ENCODE measurements at regions not wholly inside any gene's neighbourhood (a gene's known extent, or its start where the extent isn't known, plus 50 kb on each side); places are given as distances from the start of the nearest gene placed in this dataset.

DNA sequence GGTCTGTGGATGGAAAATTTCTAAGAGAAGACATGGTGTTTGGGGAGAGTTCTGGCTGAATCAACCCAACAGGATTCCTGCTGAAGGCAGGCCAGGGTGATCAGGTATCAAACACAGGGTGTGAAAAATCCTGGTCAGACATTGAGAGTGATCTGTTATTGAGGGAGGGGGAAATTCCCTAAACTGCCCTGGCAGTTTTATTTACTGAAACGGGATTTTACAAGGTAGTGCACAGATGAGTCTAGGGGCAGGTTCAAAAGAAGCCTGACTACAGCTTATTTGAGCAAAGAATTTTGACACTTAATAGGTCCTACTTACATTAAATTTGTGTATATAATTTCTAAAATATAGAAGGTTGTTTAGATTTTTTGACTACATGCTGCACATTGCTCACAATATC, 569.4 kb upstream of the RGS18 start:
- intact Hi-C loops (cut with DNase I), result no loop called here
- Histone ChIP-seq H3K27ac (no peak overlapping the region), H3K9me3 (no peaks in the 10 kb centered on the region), H3K27me3 (no peaks in the 10 kb centered on the region), H3K4me3 (no peak overlapping the region), H3K4me1 (peaks cover 0 to 5% (median 0%) of the 10 kb centered on the region in 4 donors), H3K36me3 (no peaks in the 10 kb centered on the region)
- no peak for TF ChIP-seq POLR2A (IDR thresholded peaks at IDR 0.05)
- no peak for TF ChIP-seq POLR2AphosphoS5 (IDR thresholded peaks at IDR 0.05)
- no peak for TF ChIP-seq EP300 (IDR thresholded peaks at IDR 0.05)
- TF ChIP-seq, protein P1, sequence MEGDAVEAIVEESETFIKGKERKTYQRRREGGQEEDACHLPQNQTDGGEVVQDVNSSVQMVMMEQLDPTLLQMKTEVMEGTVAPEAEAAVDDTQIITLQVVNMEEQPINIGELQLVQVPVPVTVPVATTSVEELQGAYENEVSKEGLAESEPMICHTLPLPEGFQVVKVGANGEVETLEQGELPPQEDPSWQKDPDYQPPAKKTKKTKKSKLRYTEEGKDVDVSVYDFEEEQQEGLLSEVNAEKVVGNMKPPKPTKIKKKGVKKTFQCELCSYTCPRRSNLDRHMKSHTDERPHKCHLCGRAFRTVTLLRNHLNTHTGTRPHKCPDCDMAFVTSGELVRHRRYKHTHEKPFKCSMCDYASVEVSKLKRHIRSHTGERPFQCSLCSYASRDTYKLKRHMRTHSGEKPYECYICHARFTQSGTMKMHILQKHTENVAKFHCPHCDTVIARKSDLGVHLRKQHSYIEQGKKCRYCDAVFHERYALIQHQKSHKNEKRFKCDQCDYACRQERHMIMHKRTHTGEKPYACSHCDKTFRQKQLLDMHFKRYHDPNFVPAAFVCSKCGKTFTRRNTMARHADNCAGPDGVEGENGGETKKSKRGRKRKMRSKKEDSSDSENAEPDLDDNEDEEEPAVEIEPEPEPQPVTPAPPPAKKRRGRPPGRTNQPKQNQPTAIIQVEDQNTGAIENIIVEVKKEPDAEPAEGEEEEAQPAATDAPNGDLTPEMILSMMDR (IDR thresholded peaks at IDR 0.05), result no peak
- DNase-seq, result no peak
- 28 to 63% methylated on average over 1 of the region's 1 CpG for WGBS, 2 donors

DNA sequence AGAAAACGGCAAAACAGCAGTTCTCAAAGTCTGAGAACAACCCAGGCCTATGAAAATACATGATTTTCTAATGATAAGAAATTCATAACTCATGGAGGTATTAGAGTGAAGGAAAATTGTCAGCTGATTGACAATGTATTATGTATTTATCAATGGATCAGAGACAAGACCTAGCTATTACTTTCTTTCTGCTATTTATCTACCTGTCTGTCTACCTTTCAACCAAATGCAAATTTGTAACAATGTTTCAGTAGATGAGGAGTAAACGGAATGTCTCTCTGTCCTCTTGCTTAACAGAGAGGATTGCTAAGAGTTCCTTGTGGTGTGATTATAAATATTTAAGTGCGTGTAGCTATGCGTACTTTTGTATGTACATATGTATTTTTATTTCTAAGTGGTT, 568.7 kb upstream of the RGS18 start:
- no peak for DNase-seq
- Histone ChIP-seq H3K4me1 (peaks cover 0 to 5% (median 0%) of the 10 kb centered on the region in 4 donors), H3K4me3 (no peak overlapping the region), H3K36me3 (no peaks in the 10 kb centered on the region), H3K27me3 (no peaks in the 10 kb centered on the region), H3K9me3 (no peaks in the 10 kb centered on the region), H3K27ac (no peak overlapping the region)
- TF ChIP-seq, protein P1 (IDR thresholded peaks at IDR 0.05), result no peak
- TF ChIP-seq EP300 (IDR thresholded peaks at IDR 0.05) (no peak), POLR2AphosphoS5 (IDR thresholded peaks at IDR 0.05) (no peak), POLR2A (IDR thresholded peaks at IDR 0.05) (no peak)
- WGBS, 2 donors, result 86 to 90% methylated on average over 4 of the region's 4 CpGs
- intact Hi-C loops (cut with DNase I), result no loop called here

DNA sequence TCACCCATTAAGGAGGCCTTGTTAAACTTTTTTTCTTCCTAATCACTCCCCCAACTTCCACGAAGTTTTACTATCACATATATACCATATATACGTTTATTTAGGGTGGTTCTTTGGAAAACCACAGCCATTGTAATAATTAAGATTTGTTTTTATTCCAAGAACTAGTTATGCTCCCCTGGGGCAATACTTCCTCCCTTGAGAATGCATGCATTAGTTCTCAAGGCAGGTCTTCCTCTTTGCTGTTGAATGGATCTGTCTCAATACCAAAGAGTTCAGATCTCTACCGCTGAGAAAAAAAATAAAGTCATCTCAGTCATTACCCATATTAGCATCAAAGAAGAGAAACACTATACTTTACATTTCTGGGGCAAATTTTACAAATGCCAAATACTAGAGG, 567.7 kb upstream of the RGS18 start:
- no peaks in the 10 kb centered on the region for H3K9me3 ChIP-seq
- TF ChIP-seq, protein P1 (IDR thresholded peaks at IDR 0.05), result no peak
- TF ChIP-seq POLR2A (IDR thresholded peaks at IDR 0.05) (no peak), EP300 (IDR thresholded peaks at IDR 0.05) (no peak), POLR2AphosphoS5 (IDR thresholded peaks at IDR 0.05) (no peak)
- intact Hi-C loops (cut with DNase I), result no loop called here
- H3K4me1 ChIP-seq, result peaks cover 0 to 5% (median 0%) of the 10 kb centered on the region in 4 donors
- no peak overlapping the region for H3K27ac ChIP-seq
- H3K36me3 ChIP-seq, result no peaks in the 10 kb centered on the region
- no peak overlapping the region for H3K4me3 ChIP-seq
- DNase-seq, result no peak
- WGBS, 2 donors, result 49 to 66% methylated on average over 3 of the region's 3 CpGs
- H3K27me3 ChIP-seq, result no peaks in the 10 kb centered on the region

DNA sequence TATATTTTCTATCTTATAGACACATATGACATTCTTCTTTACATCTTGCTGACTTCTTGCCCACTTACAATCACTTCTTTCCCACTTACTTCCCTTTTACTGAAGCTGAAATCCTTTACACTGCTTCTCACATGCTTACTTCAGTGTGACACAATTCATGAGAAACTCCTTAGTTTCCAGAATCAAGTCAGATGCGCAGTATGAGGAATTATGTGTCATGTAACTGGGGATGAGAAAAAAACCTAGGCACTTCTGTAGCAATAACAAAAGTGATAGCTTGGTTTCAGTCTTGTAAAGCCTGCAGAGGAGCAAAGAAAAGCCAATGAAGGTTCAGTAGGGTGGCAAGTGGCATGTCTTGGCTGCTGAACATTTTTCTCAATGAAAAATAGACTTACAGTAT, 566.2 kb upstream of the RGS18 start:
- no peak overlapping the region for H3K4me3 ChIP-seq
- 90 to 95% methylated on average over 1 of the region's 1 CpG for WGBS, 2 donors
- no peaks in the 10 kb centered on the region for H3K36me3 ChIP-seq
- no peak overlapping the region for H3K27ac ChIP-seq
- H3K4me1 ChIP-seq, result peaks cover 0 to 5% (median 0%) of the 10 kb centered on the region in 4 donors
- no peak for TF ChIP-seq POLR2A (IDR thresholded peaks at IDR 0.05)
- TF ChIP-seq POLR2AphosphoS5 (IDR thresholded peaks at IDR 0.05), result no peak
- no peak for TF ChIP-seq EP300 (IDR thresholded peaks at IDR 0.05)
- TF ChIP-seq, protein P1 (IDR thresholded peaks at IDR 0.05), result no peak
- intact Hi-C loops (cut with DNase I), result no loop called here
- DNase-seq, result no peak
- no peaks in the 10 kb centered on the region for H3K9me3 ChIP-seq
- no peaks in the 10 kb centered on the region for H3K27me3 ChIP-seq

DNA sequence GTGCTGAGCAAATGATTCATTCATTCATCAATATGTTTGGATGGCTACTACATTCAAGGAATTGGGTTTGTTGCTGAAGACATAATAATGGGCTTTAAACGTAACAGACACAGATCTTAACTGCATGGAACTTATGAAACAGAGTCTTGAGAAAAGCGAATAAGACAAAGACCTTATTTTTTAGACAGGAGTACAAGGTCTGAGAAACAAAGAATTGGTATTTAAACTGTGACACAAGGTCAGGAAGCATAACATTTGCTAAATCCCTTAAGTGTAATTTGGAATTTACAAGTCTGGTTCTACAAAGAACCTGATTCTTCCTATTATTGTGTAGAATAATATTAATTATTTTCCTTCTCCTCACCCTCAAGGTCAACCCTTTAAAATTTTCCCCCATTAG, 565.4 kb upstream of the RGS18 start:
- no peak for DNase-seq
- no peak overlapping the region for H3K27ac ChIP-seq
- H3K4me1 ChIP-seq, result peaks cover 0 to 5% (median 0%) of the 10 kb centered on the region in 4 donors
- no peaks in the 10 kb centered on the region for H3K9me3 ChIP-seq
- 79 to 80% methylated on average over 2 of the region's 2 CpGs for WGBS, 2 donors
- TF ChIP-seq POLR2AphosphoS5 (IDR thresholded peaks at IDR 0.05) (no peak), POLR2A (IDR thresholded peaks at IDR 0.05) (no peak), EP300 (IDR thresholded peaks at IDR 0.05) (no peak)
- TF ChIP-seq, protein P1 (IDR thresholded peaks at IDR 0.05), result no peak
- H3K36me3 ChIP-seq, result no peaks in the 10 kb centered on the region
- intact Hi-C loops (cut with DNase I), result no loop called here
- no peak overlapping the region for H3K4me3 ChIP-seq
- no peaks in the 10 kb centered on the region for H3K27me3 ChIP-seq
